DOHH2 (cell line): ENCODE measurements at regions not wholly inside any gene's neighbourhood (a gene's known extent, or its start where the extent isn't known, plus 50 kb on each side); places are given as distances from the start of the nearest gene placed in this dataset.

Source experiments
- CTCF ChIP-seq: fragments of 200-600 bp; sonication (generic); IDR thresholded peaks from one replicate; pipeline ENCODE4 v1.5.1; 2014; ENCODE audit warnings: antibody characterized with exemption, mild to moderate bottlenecking, low read depth, low read length; ENCODE audit not compliant: poor library complexity, severe bottlenecking
- EZH2phosphoT487 ChIP-seq: fragments of 200-600 bp; sonication (generic); IDR thresholded peaks from 2 replicates; pipeline ENCODE4 v1.6.1; 2017; ENCODE audit warnings: borderline replicate concordance, mild to moderate bottlenecking, antibody characterized with exemption, low read length, moderate library complexity, mixed read lengths

GRCh38 chr1:48093696-48094528 lies 96.7 kb upstream of the TRABD2B start:
- TF ChIP-seq EZH2phosphoT487 (no peak), CTCF (peak; percentile 82)
